Lower leg skin (tissue), 3 donors: ENCODE measurements at regions not wholly inside any gene's neighbourhood (a gene's known extent, or its start where the extent isn't known, plus 50 kb on each side); places are given as distances from the start of the nearest gene placed in this dataset.

Source experiments
- POLR2A ChIP-seq, 2 donors: fragments of 450-650 bp; IDR thresholded peaks; one replicate each; pipeline ENCODE4 v1.6.1; 2016 to 2017; ENCODE audit warnings: antibody characterized with exemption in 2 of 2, mild to moderate bottlenecking in 1 of 2, moderate library complexity in 1 of 2
- TF ChIP-seq, protein P1 (sequence below), 3 donors: fragments of 450-650 bp; IDR thresholded peaks; one replicate each; pipeline ENCODE4 v1.5.1; 2016; ENCODE audit warnings: antibody characterized with exemption in 3 of 3, mild to moderate bottlenecking in 3 of 3, moderate library complexity in 2 of 3

GRCh38 chr5:18397891-18398290, 763.6 kb downstream of the TAF11L14 start:
- TF ChIP-seq, protein P1, sequence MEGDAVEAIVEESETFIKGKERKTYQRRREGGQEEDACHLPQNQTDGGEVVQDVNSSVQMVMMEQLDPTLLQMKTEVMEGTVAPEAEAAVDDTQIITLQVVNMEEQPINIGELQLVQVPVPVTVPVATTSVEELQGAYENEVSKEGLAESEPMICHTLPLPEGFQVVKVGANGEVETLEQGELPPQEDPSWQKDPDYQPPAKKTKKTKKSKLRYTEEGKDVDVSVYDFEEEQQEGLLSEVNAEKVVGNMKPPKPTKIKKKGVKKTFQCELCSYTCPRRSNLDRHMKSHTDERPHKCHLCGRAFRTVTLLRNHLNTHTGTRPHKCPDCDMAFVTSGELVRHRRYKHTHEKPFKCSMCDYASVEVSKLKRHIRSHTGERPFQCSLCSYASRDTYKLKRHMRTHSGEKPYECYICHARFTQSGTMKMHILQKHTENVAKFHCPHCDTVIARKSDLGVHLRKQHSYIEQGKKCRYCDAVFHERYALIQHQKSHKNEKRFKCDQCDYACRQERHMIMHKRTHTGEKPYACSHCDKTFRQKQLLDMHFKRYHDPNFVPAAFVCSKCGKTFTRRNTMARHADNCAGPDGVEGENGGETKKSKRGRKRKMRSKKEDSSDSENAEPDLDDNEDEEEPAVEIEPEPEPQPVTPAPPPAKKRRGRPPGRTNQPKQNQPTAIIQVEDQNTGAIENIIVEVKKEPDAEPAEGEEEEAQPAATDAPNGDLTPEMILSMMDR (IDR thresholded peaks at IDR 0.05): no peak
- TF ChIP-seq POLR2A (IDR thresholded peaks at IDR 0.05): no peak
